AG09319 (cell line): ENCODE measurements at regions not wholly inside any gene's neighbourhood (a gene's known extent, or its start where the extent isn't known, plus 50 kb on each side); places are given as distances from the start of the nearest gene placed in this dataset.

Experiments used
- DNase-seq: peaks from one replicate; pipeline ENCODE4 v3.0.0-alpha.2; 2010; ENCODE audit warnings: low read depth; ENCODE audit errors: extremely low read depth
- CTCF ChIP-seq: IDR thresholded peaks from 2 replicates; pipeline ENCODE4 v1.5.1; 2011; ENCODE audit warnings: low read depth, mild to moderate bottlenecking, inconsistent platforms, low read length, moderate library complexity

GRCh38 chr3:117128872-117129271 is 419.3 kb downstream of the TUSC7 start:
- TF ChIP-seq CTCF = no peak
- no peak for DNase-seq

- no peak for DNase-seq
- TF ChIP-seq CTCF = no peak
These were observed 419.9 kb downstream of the TUSC7 start for GRCh38 chr3:117129516-117129915.

GRCh38 chr3:117130222-117130621 is 420.6 kb downstream of the TUSC7 start:
- DNase-seq = no peak
- TF ChIP-seq CTCF = no peak

- TF ChIP-seq CTCF = no peak
- DNase-seq = no peak
These were observed 421.7 kb downstream of the TUSC7 start for GRCh38 chr3:117131259-117131658.

GRCh38 chr3:117133066-117133465 is 423.5 kb downstream of the TUSC7 start:
- DNase-seq = no peak
- no peak for TF ChIP-seq CTCF

- DNase-seq = no peak
- no peak for TF ChIP-seq CTCF
These were observed 425.6 kb downstream of the TUSC7 start for GRCh38 chr3:117135207-117135606.

- DNase-seq = no peak
- no peak for TF ChIP-seq CTCF
These were observed 426.4 kb downstream of the TUSC7 start for GRCh38 chr3:117136003-117136402.
